H9 (cell line): ENCODE measurements at regions not wholly inside any gene's neighbourhood (a gene's known extent, or its start where the extent isn't known, plus 50 kb on each side); places are given as distances from the start of the nearest gene placed in this dataset.
A peak's percentile ranks its signal among the peaks of the same experiment; 100 is the strongest.

Source experiments
- DNase-seq: peaks from one replicate; pipeline ENCODE4 v3.0.0-alpha.2; 2017
- H2AFZ ChIP-seq: one replicate; pipeline ENCODE4 v1.6.1; 2013; ENCODE audit warnings: mild to moderate bottlenecking, low read length, control low read depth, moderate library complexity
- H2AK5ac ChIP-seq: 2 replicates; pipeline ENCODE4 v1.6.1; 2013; ENCODE audit warnings: low read length, control low read depth, mixed read lengths; ENCODE audit not compliant: insufficient read length
- H2BK120ac ChIP-seq: one replicate; pipeline ENCODE4 v1.6.1; 2013; ENCODE audit warnings: low read depth, mild to moderate bottlenecking, low read length, control low read depth, inconsistent platforms; ENCODE audit not compliant: poor library complexity, severe bottlenecking
- H2BK12ac ChIP-seq: 2 replicates; pipeline ENCODE4 v1.6.1; 2013; ENCODE audit warnings: low read length, control low read depth, mixed read lengths, low read depth; ENCODE audit not compliant: insufficient read length
- H2BK15ac ChIP-seq: 2 replicates; pipeline ENCODE4 v1.6.1; 2013; ENCODE audit warnings: low read depth, low read length, control low read depth
- H2BK20ac ChIP-seq: one replicate; pipeline ENCODE4 v1.6.1; 2013; ENCODE audit warnings: low read depth, mild to moderate bottlenecking, low read length, control low read depth, inconsistent platforms; ENCODE audit not compliant: poor library complexity, severe bottlenecking
- H2BK5ac ChIP-seq: 2 replicates; pipeline ENCODE4 v1.6.1; 2013; ENCODE audit warnings: low read length, control low read depth, mixed read lengths; ENCODE audit not compliant: insufficient read length
- H3K14ac ChIP-seq: 2 replicates; pipeline ENCODE4 v1.6.1; 2013; ENCODE audit warnings: low read length, control low read depth; ENCODE audit not compliant: insufficient read depth
- H3K18ac ChIP-seq: 2 replicates; pipeline ENCODE4 v1.6.1; 2013; ENCODE audit warnings: low read depth, mild to moderate bottlenecking, mixed read lengths, low read length, control low read depth; ENCODE audit not compliant: insufficient read length
- H3K23ac ChIP-seq: 2 replicates; pipeline ENCODE4 v1.6.1; 2013; ENCODE audit warnings: low read length, control low read depth, mixed read lengths, low read depth; ENCODE audit not compliant: insufficient read length
- H3K23me2 ChIP-seq: 2 replicates; pipeline ENCODE4 v1.6.1; 2013; ENCODE audit warnings: low read depth, mild to moderate bottlenecking, mixed read lengths, low read length, control low read depth; ENCODE audit not compliant: insufficient read length, poor library complexity, severe bottlenecking
- H3K27ac ChIP-seq: 2 replicates; pipeline ENCODE4 v1.5.1; 2013; ENCODE audit warnings: low read length, control low read depth, mixed read lengths, low read depth; ENCODE audit not compliant: insufficient read length
- H3K27me3 ChIP-seq: 2 replicates; pipeline ENCODE4 v1.6.1; 2013; ENCODE audit warnings: low read length, control low read depth, inconsistent platforms; ENCODE audit not compliant: insufficient read depth
- H3K4ac ChIP-seq: 2 replicates; pipeline ENCODE4 v1.6.1; 2013; ENCODE audit warnings: low read depth, mild to moderate bottlenecking, control low read depth, inconsistent platforms, low read length, moderate library complexity
- H3K4me1 ChIP-seq: 2 replicates; pipeline ENCODE4 v1.6.1; 2013; ENCODE audit warnings: low read length, control low read depth, inconsistent platforms; ENCODE audit not compliant: insufficient read depth
- H3K4me2 ChIP-seq: 2 replicates; pipeline ENCODE4 v1.6.1; 2013; ENCODE audit warnings: low read length, control low read depth, mixed read lengths; ENCODE audit not compliant: insufficient read length, insufficient read depth
- H3K56ac ChIP-seq: 2 replicates; pipeline ENCODE4 v1.6.1; 2013; ENCODE audit warnings: low read depth, mild to moderate bottlenecking, mixed read lengths, low read length, control low read depth; ENCODE audit not compliant: insufficient read length
- H3K79me1 ChIP-seq: 2 replicates; pipeline ENCODE4 v1.6.1; 2013; ENCODE audit warnings: low read depth, mild to moderate bottlenecking, moderate library complexity, low read length, control low read depth, inconsistent platforms; ENCODE audit not compliant: insufficient read depth, poor library complexity, severe bottlenecking
- H3K79me2 ChIP-seq: 2 replicates; pipeline ENCODE4 v1.6.1; 2013; ENCODE audit warnings: low read length, control low read depth, inconsistent platforms; ENCODE audit not compliant: insufficient read depth
- H3K9ac ChIP-seq: 2 replicates; pipeline ENCODE4 v1.6.1; 2013; ENCODE audit warnings: low read length, control low read depth, mixed read lengths; ENCODE audit not compliant: insufficient read length; ENCODE audit errors: extremely low read depth
- H3K9me3 ChIP-seq: one replicate; pipeline ENCODE4 v1.6.1; 2013; ENCODE audit warnings: low read depth, low read length, inconsistent platforms; ENCODE audit not compliant: control insufficient read depth
- H3T11ph ChIP-seq: one replicate; pipeline ENCODE4 v1.6.1; 2013; ENCODE audit warnings: mild to moderate bottlenecking, low read length, control low read depth, inconsistent platforms
- H4K20me1 ChIP-seq: one replicate; pipeline ENCODE4 v1.6.1; 2013; ENCODE audit not compliant: control insufficient read depth, insufficient read length, insufficient read depth
- H4K5ac ChIP-seq: 2 replicates; pipeline ENCODE4 v1.6.1; 2013; ENCODE audit warnings: low read depth, mild to moderate bottlenecking, mixed read lengths, low read length, control low read depth; ENCODE audit not compliant: insufficient read length
- H4K8ac ChIP-seq: replicated peaks from 2 replicates; pipeline ENCODE4 v1.6.1; 2013; ENCODE audit warnings: low read length, control low read depth, mixed read lengths, low read depth; ENCODE audit not compliant: insufficient read length
- H4K91ac ChIP-seq: 2 replicates; pipeline ENCODE4 v1.6.1; 2013; ENCODE audit warnings: low read depth, mild to moderate bottlenecking, moderate library complexity, mixed read lengths, low read length, control low read depth; ENCODE audit not compliant: insufficient read length
- H3K27ac Mint-ChIP-seq, 3 experiments: 2 replicates in 2 of 3; 3 replicates in 1 of 3; pipeline ENCODE4 v1.8.0; 2020 to 2021; ENCODE audit warnings: mixed read lengths in 3 of 3, mild to moderate bottlenecking in 1 of 3, moderate library complexity in 1 of 3
- H3K27me3 Mint-ChIP-seq: 2 replicates; pipeline ENCODE4 v1.8.0; 2021; ENCODE audit warnings: low read depth, mild to moderate bottlenecking, moderate library complexity, mixed read lengths
- H3K36me3 Mint-ChIP-seq, 3 experiments: 2 replicates in 2 of 3; 3 replicates in 1 of 3; pipeline ENCODE4 v1.8.0; 2020 to 2021; ENCODE audit warnings: low read depth in 3 of 3, mixed read lengths in 3 of 3; ENCODE audit not compliant: insufficient read depth in 1 of 3
- H3K4me1 Mint-ChIP-seq, 2 experiments: 2 replicates each; pipeline ENCODE4 v1.8.0; 2020; ENCODE audit warnings: mixed read lengths in 2 of 2
- H3K4me3 Mint-ChIP-seq, 2 experiments: 2 replicates in 1 of 2; 3 replicates in 1 of 2; pipeline ENCODE4 v1.8.0; 2020 to 2021; ENCODE audit warnings: mild to moderate bottlenecking in 2 of 2, mixed read lengths in 2 of 2, moderate library complexity in 1 of 2
- H3K9me3 Mint-ChIP-seq, 2 experiments: 2 replicates in 1 of 2; 3 replicates in 1 of 2; pipeline ENCODE4 v1.8.0; 2020; ENCODE audit warnings: mild to moderate bottlenecking in 2 of 2, mixed read lengths in 2 of 2, moderate library complexity in 1 of 2
- CTCF ChIP-seq: fragments of 200-600 bp; sonication (generic); conservative IDR thresholded peaks from 3 replicates; pipeline ENCODE4 v1.8.0; 2021; ENCODE audit warnings: antibody characterized with exemption, mild to moderate bottlenecking
- WGBS: extraction: QIAGEN DNeasy Blood & Tissue Kit; methylation state at CpG from one replicate; pipeline ENCODE4 v1.1.7; 2013; ENCODE audit warnings: missing lambda C conversion rate, low lambda C conversion rate, mixed read lengths; ENCODE audit not compliant: insufficient read length; ENCODE audit errors: extremely low coverage; 5-methylcytosine and 5-hydroxymethylcytosine counted together

GRCh38 chr22:25410849-25411248 lies 153.6 kb upstream of the GRK3 start:
- peaks cover 38% of the 10 kb centered on the region for H3K27me3 Mint-ChIP-seq
- no peak overlapping the region for H4K8ac ChIP-seq
- no peaks in the 10 kb centered on the region for H4K20me1 ChIP-seq
- H2AK5ac ChIP-seq: no peak overlapping the region
- no peak overlapping the region for H3K4me3 Mint-ChIP-seq
- no peak overlapping the region for H3K4ac ChIP-seq
- H3K14ac ChIP-seq: no peak overlapping the region
- H2BK20ac ChIP-seq: no peak overlapping the region
- H2BK5ac ChIP-seq: no peak overlapping the region
- DNase-seq: no peak
- no peak overlapping the region for H3K4me2 ChIP-seq
- peaks cover 5% of the 10 kb centered on the region; the same call in 1 of the 2 replicates for H3K4me1 ChIP-seq
- no peaks in the 10 kb centered on the region for H3K9me3 ChIP-seq
- no peak overlapping the region for H3K9ac ChIP-seq
- no peaks in the 10 kb centered on the region for H3K79me2 ChIP-seq
- no peak overlapping the region for H3K18ac ChIP-seq
- no peaks in the 10 kb centered on the region for H3K23me2 ChIP-seq
- no peak overlapping the region for H2BK15ac ChIP-seq
- no peak for TF ChIP-seq CTCF
- peaks cover 22 to 30% of the 10 kb centered on the region in 2 experiments for H3K4me1 Mint-ChIP-seq
- no CpG with 5 or more reads among the region's 4 CpGs for WGBS
- H3K56ac ChIP-seq: no peak overlapping the region
- no peak overlapping the region for H2BK12ac ChIP-seq
- no peak overlapping the region for H3T11ph ChIP-seq
- peaks cover 6 to 19% (median 7%) of the 10 kb centered on the region in 3 experiments for H3K36me3 Mint-ChIP-seq
- peak overlapping the region in 1 of 3 experiments; percentile 30; a peak in 1 of 7 replicates for H3K27ac Mint-ChIP-seq
- no peak overlapping the region for H2AFZ ChIP-seq
- H3K27me3 ChIP-seq: no peaks in the 10 kb centered on the region
- no peak overlapping the region for H3K23ac ChIP-seq
- peaks cover 19 to 20% of the 10 kb centered on the region in 2 experiments for H3K9me3 Mint-ChIP-seq
- no peak overlapping the region for H3K27ac ChIP-seq
- no peak overlapping the region for H2BK120ac ChIP-seq
- no peaks in the 10 kb centered on the region for H3K79me1 ChIP-seq
- no peak overlapping the region for H4K91ac ChIP-seq
- H4K5ac ChIP-seq: no peak overlapping the region
